ENCODE measurements at regions not wholly inside any gene's neighbourhood (a gene's known extent, or its start where the extent isn't known, plus 50 kb on each side); places are given as distances from the start of the nearest gene placed in this dataset.
"Not testable (repeated sequence)": the region's sequence is repeated elsewhere in the genome, so short reads cannot be mapped to it uniquely, and the experiment has no call there.

DNA sequence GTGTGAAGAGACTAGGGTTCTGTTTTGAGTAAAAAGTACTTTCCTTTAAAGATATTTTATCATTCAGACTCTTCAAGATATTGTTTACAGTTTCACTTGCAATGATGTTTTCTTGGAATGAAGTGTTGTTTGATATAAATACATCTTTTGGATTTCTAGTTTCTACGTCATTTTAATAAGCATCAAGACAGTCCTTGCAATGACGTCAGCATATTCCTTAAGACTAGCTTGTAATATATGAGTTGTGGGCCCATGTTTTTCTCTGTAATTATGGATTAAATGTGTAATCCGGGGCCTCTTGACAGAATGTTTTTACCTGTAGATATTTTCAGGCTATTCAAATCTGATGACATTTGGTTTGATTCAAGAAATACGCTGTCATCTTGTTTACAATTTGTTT lies 66.1 kb downstream of the RBMX2 start:
- ChIA-PET CTCF (no interaction called here), POLR2A (no interaction called here)
- ATAC-seq (no peak), DNase-seq (no peak)
- intact Hi-C loops (cut with DNase I, micrococcal nuclease) = no loop called here
- Mint-ChIP-seq H3K27me3 (peaks cover 2% of the 10 kb centered on the region), H3K36me3 (ENCODE audit: low read depth) (no peaks in the 10 kb centered on the region), H3K9me3 (ENCODE audit: low read depth) (no peaks in the 10 kb centered on the region), H3K27ac (no peak overlapping the region), H3K4me3 (no peak overlapping the region), H3K4me1 (no peaks in the 10 kb centered on the region)

DNA sequence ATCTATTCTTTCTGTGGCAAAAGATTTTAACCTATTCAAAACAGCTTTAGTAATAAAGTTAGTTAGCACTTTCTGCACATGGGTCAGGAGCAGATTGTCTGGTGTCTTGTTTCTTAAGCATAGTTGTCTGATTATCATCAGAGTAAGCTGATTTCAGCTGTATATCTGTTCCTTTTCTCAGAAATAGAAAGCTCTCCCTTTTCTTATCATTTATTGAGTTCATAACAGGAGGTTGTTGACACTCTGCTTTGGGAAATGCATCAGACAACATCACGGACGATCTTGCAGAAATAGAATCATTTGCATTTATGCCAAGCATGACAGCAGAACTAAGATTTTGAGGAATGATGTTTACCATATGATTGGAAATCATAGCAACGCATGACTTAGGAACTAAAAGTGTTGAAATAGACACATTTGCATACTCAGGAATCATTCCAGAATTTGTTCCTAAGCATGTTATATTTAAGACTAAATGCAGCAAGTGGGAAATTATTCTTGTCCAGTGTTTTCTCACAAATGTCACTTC lies 66.7 kb downstream of the RBMX2 start:
- CTCF ChIA-PET = interaction anchor here (0.6 kb wide), 1 partner anchor 67 kb away, joined by 3 read pairs; the partner anchor contains the start of gene RBMX2
- no peak overlapping the region for H3K4me3 Mint-ChIP-seq
- POLR2A ChIA-PET = no interaction called here
- H3K9me3 Mint-ChIP-seq (ENCODE audit: low read depth) = no peaks in the 10 kb centered on the region
- H3K27ac Mint-ChIP-seq = no peak overlapping the region
- no peaks in the 10 kb centered on the region for H3K4me1 Mint-ChIP-seq
- DNase-seq = no peak
- intact Hi-C loops (cut with DNase I, micrococcal nuclease) = no loop called here
- H3K27me3 Mint-ChIP-seq = peaks cover 2% of the 10 kb centered on the region
- H3K36me3 Mint-ChIP-seq (ENCODE audit: low read depth) = no peaks in the 10 kb centered on the region
- ATAC-seq = no peak

DNA sequence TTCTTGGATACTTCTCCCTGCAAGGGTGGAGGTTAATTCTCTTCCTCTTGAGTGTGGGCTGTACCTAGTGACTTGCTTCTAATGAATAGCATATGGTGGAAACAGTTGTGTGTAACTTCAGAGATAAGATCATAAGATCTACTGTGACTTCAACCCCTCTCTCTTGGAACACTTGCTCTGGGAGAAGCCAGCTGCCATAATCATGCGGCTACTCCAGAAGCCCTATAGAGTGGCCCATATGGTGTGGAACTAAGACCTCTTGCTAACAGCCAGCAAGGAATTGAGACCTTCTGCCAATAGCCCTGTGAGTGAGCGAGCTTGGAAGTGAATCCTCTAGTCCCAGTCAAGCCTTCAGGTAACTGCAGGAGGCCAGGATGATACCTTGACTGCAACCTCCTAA lies 81.1 kb downstream of the RBMX2 start:
- DNase-seq = no peak
- CTCF ChIA-PET = no interaction called here
- H3K27ac Mint-ChIP-seq = no peak overlapping the region
- POLR2A ChIA-PET = no interaction called here
- no peak overlapping the region for H3K4me3 Mint-ChIP-seq
- no peaks in the 10 kb centered on the region for H3K9me3 Mint-ChIP-seq (ENCODE audit: low read depth)
- peaks cover 2% of the 10 kb centered on the region for H3K27me3 Mint-ChIP-seq
- intact Hi-C loops (cut with DNase I, micrococcal nuclease) = no loop called here
- H3K4me1 Mint-ChIP-seq = no peaks in the 10 kb centered on the region
- ATAC-seq = no peak
- no peaks in the 10 kb centered on the region for H3K36me3 Mint-ChIP-seq (ENCODE audit: low read depth)

DNA sequence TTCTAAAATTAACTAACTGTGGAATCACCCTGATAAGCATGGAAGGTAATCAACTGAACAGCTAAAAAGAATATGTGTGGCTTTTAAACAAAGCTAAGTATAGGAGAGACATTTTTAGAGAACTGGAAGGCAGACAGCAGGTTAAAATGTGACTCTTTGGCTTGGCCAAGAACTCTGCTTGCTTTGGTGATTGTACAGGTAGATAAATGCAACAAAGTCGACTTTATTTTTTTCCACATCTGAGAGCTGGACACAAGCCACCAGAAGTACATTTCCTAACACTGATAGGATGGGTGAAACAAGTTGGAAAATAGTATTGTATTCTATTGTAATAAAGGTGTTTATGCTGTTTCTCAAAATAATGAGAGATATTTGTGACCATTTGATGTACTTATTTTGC lies 84.1 kb downstream of the RBMX2 start:
- CTCF ChIA-PET = no interaction called here
- POLR2A ChIA-PET = no interaction called here
- intact Hi-C loops (cut with DNase I, micrococcal nuclease) = no loop called here
- ATAC-seq (no peak), DNase-seq (no peak)
- Mint-ChIP-seq H3K36me3 (ENCODE audit: low read depth) (no peaks in the 10 kb centered on the region), H3K9me3 (ENCODE audit: low read depth) (no peaks in the 10 kb centered on the region), H3K27me3 (peaks cover 2% of the 10 kb centered on the region), H3K4me1 (no peaks in the 10 kb centered on the region), H3K4me3 (no peak overlapping the region), H3K27ac (no peak overlapping the region)

DNA sequence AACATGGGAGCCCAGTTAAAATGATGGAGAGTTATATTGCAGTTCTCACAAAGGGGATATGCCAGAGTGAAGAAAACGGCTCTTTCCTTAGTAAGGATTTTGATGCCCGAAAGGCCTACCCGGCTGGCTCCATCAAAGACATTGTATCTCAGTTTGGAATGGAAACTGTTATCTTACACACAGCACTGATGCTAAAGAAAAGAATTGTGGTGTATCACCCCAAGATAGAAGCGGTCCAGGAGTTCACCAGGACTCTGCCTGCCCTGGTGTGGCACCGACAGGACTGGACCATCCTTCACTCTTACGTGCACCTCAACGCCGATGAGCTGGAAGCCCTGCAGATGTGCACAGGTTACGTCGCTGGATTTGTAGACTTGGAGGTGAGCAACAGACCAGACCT lies 93.7 kb downstream of the RBMX2 start:
- H3K9me3 Mint-ChIP-seq (ENCODE audit: low read depth); CTCF ChIA-PET; H3K27ac Mint-ChIP-seq; intact Hi-C loops (cut with DNase I, micrococcal nuclease); H3K27me3 Mint-ChIP-seq; POLR2A ChIA-PET; DNase-seq; H3K4me1 Mint-ChIP-seq; H3K4me3 Mint-ChIP-seq; H3K36me3 Mint-ChIP-seq (ENCODE audit: low read depth); ATAC-seq: not testable (repeated sequence)

DNA sequence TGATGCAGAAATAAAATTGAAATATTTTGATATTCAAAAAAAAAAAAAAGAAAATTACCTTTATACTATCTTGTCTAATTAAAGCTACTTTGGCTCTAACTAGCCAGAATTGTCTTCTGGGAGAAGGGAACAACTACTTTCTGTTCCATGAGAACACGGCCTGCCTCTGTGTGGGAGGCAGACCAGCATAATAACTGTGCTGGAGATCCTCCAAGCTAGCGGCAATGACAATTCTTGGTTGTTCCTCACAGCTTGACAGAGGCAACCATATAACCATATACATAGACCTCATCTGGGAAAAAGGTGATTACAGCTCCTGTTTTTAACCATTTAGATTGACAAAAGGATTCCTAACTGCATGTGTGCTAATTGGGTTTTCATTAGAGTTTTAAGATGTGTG lies 95.7 kb downstream of the RBMX2 start:
- intact Hi-C loops (cut with DNase I, micrococcal nuclease) = no loop called here
- POLR2A ChIA-PET = no interaction called here
- ATAC-seq (no peak), DNase-seq (no peak)
- H3K27ac Mint-ChIP-seq = no peak overlapping the region
- CTCF ChIA-PET = no interaction called here
- no peaks in the 10 kb centered on the region for H3K4me1 Mint-ChIP-seq
- H3K27me3 Mint-ChIP-seq = peaks cover 2% of the 10 kb centered on the region
- H3K4me3 Mint-ChIP-seq = no peak overlapping the region
- no peaks in the 10 kb centered on the region for H3K9me3 Mint-ChIP-seq (ENCODE audit: low read depth)
- no peaks in the 10 kb centered on the region for H3K36me3 Mint-ChIP-seq (ENCODE audit: low read depth)

DNA sequence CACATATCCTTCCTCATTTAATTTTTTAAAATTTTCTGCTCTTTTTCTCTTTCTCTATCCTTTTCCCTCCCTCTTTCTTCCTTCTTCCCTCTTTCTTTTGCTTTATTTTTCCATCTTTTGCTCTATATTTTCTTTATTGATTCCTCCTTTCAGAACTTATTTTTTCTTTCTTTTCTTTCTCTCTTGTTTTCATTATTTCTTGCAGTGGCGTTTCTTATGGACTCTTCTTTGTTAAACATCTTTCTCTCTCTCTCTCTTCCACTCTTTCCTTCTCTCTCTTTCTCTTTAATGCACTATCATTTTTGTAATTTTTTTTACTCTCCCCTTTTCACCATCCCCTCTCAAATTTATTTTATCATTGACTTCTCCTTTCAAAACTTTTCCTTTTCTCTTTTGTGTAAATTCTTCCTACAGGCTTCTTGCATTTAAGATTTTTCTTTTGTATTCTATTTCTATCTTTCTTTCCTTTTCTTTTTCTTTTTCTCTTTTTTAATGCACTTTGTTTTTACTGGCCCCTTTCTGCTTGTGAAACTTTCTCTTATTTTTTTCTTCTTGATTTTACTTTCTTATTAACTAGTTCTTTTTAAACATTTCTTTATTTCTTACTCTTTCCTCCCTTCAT lies 97.0 kb downstream of the RBMX2 start:
- Mint-ChIP-seq H3K27ac (no peak overlapping the region), H3K4me1 (no peaks in the 10 kb centered on the region), H3K9me3 (ENCODE audit: low read depth) (no peaks in the 10 kb centered on the region), H3K36me3 (ENCODE audit: low read depth) (no peaks in the 10 kb centered on the region), H3K27me3 (no peaks in the 10 kb centered on the region), H3K4me3 (no peak overlapping the region)
- DNase-seq (no peak), ATAC-seq (no peak)
- intact Hi-C loops (cut with DNase I, micrococcal nuclease) = no loop called here
- ChIA-PET POLR2A (no interaction called here), CTCF (no interaction called here)

DNA sequence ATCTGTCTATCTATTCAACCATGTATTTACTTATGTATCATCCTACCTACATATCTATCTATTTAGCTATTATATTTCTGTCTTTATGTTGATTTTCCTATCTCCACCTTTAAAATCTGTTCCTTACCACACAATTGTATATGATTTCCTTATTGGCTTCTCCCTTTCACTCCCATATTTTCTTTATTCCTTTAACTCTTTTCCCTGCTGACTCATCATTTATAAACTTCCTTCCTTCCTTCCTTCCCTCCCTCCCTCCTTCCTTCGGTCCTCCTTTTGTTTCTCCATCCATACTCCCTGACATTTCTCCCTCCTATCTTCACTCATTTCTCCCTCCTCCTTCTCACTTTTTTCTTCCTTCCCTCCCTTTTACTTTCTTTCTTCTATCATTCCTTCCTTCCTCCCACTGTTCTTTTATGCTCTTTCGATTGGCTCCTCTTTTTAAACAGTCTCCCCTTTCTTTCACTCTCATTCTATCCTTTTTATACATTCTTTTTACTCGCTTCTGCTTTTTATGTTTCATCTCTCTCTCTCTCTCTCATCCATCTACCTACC lies 100.3 kb downstream of the RBMX2 start:
- intact Hi-C loops (cut with DNase I, micrococcal nuclease) = no loop called here
- Mint-ChIP-seq H3K4me3 (no peak overlapping the region), H3K36me3 (ENCODE audit: low read depth) (no peaks in the 10 kb centered on the region), H3K27ac (no peak overlapping the region), H3K9me3 (ENCODE audit: low read depth) (no peaks in the 10 kb centered on the region), H3K4me1 (no peaks in the 10 kb centered on the region), H3K27me3 (peaks cover 5% of the 10 kb centered on the region)
- ChIA-PET POLR2A (no interaction called here), CTCF (interaction anchor here (0.6 to 1.0 kb wide), 3 partner anchors 9 to 229 kb away, joined by 3 to 4 read pairs (median 3); no protein-coding TSS in a partner anchor)
- no peak for DNase-seq
- ATAC-seq = no peak

DNA sequence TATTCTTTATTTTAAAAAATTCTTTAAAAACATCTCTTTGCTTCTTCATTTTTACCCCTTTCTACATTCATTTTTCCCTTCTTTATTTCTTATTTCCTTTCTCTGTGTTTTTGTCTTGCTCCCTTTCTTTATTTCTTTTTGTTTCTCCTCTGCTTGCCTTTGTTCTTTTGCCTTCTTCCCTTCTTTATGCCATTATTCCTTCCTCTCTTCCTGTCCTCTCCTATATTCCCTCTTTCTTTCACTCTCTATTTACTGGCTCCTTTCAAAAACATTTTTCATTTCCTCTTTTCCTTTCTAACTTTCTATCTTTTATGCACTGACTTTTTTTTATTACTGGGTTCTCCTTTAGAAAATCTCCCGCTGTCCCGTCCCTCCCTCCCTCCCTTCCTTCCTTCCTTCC lies 102.2 kb downstream of the RBMX2 start:
- Mint-ChIP-seq H3K4me1 (no peaks in the 10 kb centered on the region), H3K4me3 (no peak overlapping the region), H3K36me3 (ENCODE audit: low read depth) (no peaks in the 10 kb centered on the region), H3K9me3 (ENCODE audit: low read depth) (no peaks in the 10 kb centered on the region), H3K27ac (no peak overlapping the region), H3K27me3 (peaks cover 5% of the 10 kb centered on the region)
- intact Hi-C loops (cut with DNase I, micrococcal nuclease) = no loop called here
- no peak for DNase-seq
- CTCF ChIA-PET = no interaction called here
- no peak for ATAC-seq
- POLR2A ChIA-PET = no interaction called here

DNA sequence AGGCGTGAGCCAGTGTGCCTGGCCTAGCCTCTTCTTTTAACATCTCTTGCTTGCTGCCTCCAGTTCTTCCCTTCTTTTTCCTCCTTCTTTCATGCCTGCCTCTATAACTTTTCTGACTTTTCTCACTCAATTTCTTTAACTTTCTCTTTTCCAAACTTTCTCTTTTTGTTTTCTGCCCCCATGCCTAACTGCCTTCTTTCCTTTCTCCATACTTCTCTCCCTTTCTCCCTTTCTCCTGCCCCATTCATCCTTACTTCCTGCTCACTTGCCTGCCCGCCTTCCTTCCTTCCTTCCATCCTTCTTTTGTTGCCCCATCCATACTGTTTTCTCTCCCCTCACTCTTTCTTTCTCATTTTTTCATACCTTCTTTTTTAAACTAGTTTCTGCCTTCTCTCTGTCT lies 105.2 kb downstream of the RBMX2 start:
- no peak overlapping the region for H3K4me3 Mint-ChIP-seq
- no peak overlapping the region for H3K27ac Mint-ChIP-seq
- no peaks in the 10 kb centered on the region for H3K36me3 Mint-ChIP-seq (ENCODE audit: low read depth)
- no peaks in the 10 kb centered on the region for H3K4me1 Mint-ChIP-seq
- POLR2A ChIA-PET = interaction anchor here (0.6 kb wide), 1 partner anchor 388 kb away, joined by 3 read pairs; no protein-coding TSS in a partner anchor
- peaks cover 12% of the 10 kb centered on the region for H3K27me3 Mint-ChIP-seq
- H3K9me3 Mint-ChIP-seq (ENCODE audit: low read depth) = no peaks in the 10 kb centered on the region
- ATAC-seq = no peak
- no peak for DNase-seq
- CTCF ChIA-PET = no interaction called here
- intact Hi-C loops (cut with DNase I, micrococcal nuclease) = no loop called here

DNA sequence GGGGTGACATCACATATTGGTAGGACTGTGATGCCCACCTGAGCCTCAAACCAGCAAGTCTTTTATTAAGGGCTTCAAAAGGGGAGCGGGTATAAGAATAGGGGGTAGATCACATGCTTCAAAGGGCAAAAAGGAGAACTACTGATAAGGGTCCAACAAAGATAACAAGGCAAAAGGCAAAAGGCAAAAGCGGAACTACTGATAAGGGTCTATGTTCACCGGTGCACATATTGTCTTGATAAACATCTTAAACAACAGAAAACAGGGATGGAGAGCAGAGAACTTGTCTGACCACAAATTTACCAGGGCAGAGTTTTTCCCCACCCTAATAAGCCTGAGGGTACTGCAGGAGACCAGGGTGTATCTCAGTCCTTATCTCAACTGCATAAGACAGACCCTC lies 110.7 kb downstream of the RBMX2 start:
- CTCF ChIA-PET; POLR2A ChIA-PET; H3K9me3 Mint-ChIP-seq (ENCODE audit: low read depth); H3K4me3 Mint-ChIP-seq; intact Hi-C loops (cut with DNase I, micrococcal nuclease); ATAC-seq; H3K27ac Mint-ChIP-seq; H3K4me1 Mint-ChIP-seq; DNase-seq; H3K36me3 Mint-ChIP-seq (ENCODE audit: low read depth): not testable (repeated sequence)
- H3K27me3 Mint-ChIP-seq = peaks cover 15% of the 10 kb centered on the region

DNA sequence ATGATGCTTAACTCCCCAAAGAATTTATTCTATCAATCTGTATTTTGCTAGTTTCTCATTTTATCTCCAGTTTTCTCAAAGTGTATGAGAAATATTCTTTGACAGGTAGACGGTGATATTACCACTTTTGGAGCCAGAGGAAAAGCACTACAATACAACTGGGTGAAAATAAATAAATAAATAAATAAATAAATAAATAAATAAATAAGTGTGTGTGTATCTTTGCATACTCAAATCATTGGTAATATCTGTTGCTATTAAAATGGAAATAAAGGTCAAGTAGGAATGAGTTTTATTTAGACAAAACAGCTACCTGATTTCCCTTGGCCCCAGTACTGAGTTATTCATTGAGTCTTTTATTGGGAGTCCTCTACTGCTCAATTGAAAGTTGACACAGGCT lies 114.3 kb downstream of the RBMX2 start:
- Mint-ChIP-seq H3K9me3 (ENCODE audit: low read depth) (peaks cover 3% of the 10 kb centered on the region), H3K36me3 (ENCODE audit: low read depth) (no peaks in the 10 kb centered on the region), H3K27ac (no peak overlapping the region), H3K27me3 (peaks cover 14% of the 10 kb centered on the region), H3K4me1 (no peaks in the 10 kb centered on the region), H3K4me3 (no peak overlapping the region)
- CTCF ChIA-PET = no interaction called here
- intact Hi-C loops (cut with DNase I, micrococcal nuclease) = no loop called here
- DNase-seq = no peak
- ATAC-seq = no peak
- POLR2A ChIA-PET = no interaction called here
